GM21447 (cell line): ENCODE measurements at regions not wholly inside any gene's neighbourhood (a gene's known extent, or its start where the extent isn't known, plus 50 kb on each side); places are given as distances from the start of the nearest gene placed in this dataset.

Experiments
- ATAC-seq: cut with Tn5 transposase; IDR thresholded peaks from one replicate; pipeline ENCODE4 v1.9.1; 2021; ENCODE audit not compliant: unreplicated experiment

DNA sequence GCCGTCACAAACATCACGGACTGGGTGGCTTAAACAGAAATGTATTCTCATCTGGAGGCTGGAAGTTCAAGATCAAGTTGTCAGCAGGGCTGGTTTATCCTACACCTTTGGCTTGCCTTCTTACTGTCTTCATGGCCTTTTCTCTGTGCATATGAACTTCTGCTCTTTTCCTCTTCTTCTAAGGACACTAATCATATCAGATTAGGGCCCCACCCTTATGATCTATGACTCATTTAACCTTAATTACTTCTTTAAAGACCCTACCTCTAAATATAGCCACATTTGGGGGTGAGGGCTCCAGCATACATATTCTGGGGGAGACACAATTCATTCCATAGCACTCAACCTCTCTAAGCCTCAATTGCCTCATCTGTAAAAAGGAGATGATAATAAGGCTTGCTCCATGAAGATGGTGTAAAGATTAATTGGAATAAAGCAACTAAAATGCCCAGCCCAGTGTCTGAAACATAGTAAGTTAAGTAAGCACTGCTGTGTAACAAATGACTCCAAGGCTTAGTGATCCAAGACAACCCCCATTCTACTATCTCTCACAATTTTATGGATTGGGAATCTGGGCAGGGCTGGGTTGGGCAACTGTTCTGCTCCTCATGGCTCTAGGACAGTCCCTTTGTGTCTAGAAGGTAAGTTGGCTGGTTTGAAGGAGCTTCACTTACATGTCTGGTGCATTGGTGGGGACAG lies 119.8 kb downstream of the BANF2 start:
- no peak for ATAC-seq

DNA sequence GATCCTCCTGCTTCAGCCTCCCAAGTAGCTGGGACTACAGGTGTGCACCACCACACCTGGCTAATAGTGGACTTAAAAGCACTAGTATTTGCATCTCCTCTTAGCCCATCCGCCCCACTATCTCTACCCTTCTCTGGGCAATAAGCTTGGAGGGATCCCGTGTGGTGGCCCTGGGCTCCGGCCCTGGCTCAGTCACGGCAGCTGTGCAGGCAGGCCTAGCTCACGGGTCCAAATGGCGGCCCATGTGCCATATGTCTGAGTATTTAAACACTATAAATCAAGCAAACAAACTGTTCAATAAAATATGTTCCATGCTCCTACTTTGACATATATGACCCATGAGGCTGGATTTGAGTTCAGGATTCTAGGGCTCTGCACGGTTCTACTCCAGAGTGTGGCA lies 118.4 kb downstream of the BANF2 start:
- no peak for ATAC-seq

DNA sequence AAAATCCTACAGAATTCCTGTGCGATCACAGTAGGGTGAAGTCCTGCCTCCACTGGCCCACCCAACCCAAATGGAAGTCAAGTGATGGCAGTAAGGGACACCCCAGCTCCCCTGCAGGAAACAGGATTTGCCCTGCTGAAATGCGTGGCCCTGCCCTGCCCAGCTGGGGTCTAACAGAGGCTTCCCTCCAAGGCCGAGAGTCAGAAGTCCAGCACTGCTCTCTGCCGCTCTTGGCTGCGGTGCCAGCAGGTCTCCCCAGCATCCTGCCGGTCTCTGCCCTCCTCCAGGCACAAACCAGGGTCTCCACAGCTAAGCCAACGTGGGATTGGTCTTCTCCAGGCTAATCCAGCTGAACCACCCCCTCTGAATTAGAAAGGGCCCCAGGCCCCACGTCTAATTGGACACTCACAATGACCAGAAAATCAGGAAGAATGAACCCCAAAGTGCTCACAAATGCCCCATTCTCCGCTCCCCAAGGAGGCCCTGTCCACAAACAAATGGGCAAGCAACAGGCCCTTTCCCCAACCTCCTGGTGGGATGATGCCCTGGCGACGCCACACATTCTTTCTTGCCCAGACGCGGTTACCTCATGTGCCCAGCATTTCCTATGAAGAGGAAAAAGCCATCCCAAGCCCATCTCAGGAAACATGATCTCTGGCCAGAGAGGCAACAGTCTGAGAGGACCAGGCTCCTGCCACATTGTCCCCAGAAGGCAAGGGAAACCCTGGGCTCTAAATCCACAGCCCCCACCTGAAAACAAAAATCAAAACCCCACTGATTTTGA lies 117.2 kb downstream of the BANF2 start:
- ATAC-seq, result no peak

DNA sequence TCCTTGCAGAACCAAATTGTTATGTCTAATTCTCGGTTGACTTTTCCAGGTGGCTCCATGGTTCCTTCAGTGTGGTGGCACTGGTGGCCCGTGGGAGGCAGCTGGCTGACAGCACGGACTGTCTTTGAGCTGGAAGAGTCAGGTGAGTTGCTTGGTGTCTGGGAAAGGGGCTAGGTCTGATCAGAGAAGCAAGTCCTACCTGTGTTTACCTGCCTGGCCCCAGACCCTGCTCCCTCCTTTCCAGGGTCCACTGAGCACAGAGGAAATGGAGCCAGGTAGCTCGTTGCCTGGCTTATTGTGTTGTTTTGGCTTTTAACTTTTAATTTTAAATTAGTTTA lies 111.8 kb downstream of the BANF2 start:
- no peak for ATAC-seq

DNA sequence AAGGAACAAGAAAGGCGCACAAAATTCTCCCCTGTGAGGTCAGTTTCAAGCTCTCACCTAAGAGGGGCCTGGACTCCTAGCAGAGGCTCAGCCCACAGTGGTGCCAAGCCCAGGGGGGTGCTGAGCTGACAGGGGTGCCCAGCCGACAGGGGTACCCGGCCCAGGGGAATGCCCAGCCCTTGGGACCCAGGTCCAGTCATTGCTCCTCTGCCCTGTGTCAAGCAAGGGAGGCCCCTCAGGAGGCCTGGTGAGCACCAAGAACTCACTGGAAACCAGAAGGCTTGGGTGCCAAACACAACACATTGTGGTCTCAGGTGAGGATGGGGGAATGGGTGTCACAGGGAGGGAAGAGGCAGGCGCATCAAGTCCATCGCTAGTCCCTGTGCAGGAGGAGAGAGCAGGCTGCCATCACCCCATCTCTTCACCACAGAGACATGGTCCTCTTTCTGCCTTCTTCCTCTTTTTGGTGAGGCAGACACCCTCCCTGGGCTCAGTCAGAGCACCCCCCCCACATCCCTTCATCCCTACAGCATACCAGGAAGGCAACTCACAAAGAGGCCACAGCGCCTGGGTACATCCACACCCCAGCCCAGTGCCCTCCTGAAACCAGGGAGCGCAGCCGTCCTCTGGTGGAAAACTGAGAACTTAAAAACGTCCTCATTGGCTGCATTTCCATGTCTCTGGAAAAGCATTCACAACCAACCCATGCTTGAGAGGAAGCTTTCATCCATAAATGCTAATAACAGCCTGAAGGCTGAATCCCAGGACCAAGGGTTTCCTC lies 111.3 kb downstream of the BANF2 start:
- no peak for ATAC-seq

DNA sequence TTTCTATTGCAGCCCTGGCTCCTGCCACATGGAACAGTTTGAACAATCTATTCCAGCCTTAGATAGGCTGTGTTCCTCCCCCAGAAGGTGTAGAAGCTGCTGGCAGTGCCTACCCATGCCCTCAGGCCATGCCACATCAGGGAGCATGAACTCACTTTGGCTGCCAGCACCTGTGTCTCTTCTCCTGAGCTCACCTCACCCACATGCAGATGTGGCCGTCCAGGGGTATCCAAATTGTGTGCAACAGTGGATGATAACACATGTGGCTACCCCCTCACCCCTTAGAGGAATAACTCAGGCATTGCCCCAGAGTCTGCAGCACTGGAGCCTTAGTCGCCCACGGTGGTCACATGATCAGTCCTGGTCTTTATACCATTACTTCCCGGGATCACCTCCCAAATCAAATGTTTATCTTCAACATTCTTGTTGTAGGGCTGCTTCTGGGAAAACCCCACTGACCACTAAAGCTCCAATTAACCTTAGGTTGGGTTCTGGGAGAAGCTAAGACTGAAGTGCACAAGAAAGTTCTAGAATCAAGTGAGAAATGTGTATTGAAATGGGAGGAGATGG lies 110.4 kb downstream of the BANF2 start:
- no peak for ATAC-seq

DNA sequence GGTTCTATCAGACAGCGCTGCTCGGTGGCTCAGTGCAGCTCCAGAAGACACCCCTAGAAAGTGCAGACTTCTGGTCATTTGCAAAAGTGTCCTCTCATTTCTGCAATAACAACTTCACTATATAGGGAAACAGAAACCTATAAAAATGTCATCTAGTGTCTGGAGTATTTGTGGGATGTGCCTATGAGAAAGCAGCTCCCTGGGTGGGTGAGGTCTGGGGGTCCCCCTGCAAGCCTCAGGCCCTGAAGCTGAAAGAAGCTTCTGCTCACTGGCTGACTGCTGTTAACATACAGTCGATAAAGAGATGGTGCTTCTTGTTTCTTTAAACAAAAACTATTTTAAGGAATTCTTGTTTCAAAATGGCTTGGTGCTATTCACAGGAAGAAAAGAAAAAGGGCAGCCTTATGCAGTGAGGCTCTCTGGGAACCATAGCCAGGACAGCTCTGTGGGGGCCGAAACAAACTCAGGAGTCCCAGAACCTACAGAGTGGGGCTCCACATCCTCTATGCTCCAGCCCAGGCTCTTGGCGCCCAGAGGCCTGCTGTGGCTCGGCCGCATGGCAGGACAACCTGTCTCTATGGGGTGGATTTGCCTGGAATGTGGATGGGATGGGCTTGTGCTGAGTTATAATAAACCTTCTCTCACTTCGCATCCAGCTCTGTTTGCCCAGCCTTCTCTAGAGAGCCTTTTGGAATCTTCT lies 109.7 kb downstream of the BANF2 start:
- no peak for ATAC-seq

DNA sequence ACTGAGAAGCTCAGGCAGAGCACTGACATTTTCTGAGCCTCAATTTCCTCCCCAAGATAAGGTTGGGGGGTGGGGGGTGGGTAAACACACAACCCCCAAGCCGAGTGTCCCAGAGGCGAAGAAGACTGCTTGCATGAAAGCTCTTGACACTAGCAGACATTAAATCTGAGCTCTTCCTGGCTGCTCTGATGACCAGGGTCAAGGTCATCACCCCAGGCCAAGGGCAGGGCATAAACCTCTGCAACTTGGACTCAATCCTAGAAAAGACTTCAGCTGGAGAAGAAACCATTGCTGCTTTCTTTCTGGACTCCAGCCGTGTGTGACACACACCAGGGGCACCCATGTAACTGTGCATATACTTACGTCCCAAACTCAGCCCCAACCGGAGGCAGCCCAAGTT lies 109.0 kb downstream of the BANF2 start:
- no peak for ATAC-seq

DNA sequence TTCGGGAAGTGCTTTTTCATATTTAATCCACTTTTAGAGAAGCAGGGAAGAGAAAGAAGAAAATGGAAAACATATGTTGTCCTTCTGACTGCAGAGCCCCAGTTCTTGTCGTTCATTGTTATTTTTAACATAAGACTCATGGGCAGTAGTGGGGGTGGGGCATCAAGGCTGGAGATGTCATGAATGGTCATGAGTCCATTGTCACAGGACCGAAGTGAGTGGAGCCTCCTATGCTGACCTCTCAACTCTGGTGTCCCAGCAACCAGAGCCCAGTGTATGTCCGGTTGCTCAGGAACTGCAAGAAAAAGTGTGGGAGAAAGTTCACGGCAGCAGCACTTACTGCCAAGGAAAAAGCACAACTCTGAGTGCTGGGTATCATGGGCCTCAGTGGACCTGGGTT lies 108.6 kb downstream of the BANF2 start:
- no peak for ATAC-seq

DNA sequence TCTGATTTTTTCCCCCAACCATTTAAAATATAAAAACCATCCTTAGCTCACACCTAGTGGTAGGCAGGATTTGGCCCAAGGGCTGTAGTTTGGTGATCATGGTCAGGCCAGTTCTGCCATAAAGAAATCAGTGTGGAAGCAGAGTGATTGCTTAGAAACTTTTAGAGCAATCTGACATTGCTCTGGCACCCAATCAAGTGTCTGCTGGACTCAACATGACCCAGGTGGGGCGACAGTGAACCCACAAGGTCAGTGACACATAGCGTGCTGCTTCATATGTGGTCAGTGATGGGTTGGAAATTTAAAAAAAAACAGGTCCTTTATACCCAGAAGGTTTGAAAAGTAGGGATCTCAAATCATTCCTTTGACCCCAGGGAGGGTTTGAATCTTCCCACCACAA lies 107.9 kb downstream of the BANF2 start:
- no peak for ATAC-seq

DNA sequence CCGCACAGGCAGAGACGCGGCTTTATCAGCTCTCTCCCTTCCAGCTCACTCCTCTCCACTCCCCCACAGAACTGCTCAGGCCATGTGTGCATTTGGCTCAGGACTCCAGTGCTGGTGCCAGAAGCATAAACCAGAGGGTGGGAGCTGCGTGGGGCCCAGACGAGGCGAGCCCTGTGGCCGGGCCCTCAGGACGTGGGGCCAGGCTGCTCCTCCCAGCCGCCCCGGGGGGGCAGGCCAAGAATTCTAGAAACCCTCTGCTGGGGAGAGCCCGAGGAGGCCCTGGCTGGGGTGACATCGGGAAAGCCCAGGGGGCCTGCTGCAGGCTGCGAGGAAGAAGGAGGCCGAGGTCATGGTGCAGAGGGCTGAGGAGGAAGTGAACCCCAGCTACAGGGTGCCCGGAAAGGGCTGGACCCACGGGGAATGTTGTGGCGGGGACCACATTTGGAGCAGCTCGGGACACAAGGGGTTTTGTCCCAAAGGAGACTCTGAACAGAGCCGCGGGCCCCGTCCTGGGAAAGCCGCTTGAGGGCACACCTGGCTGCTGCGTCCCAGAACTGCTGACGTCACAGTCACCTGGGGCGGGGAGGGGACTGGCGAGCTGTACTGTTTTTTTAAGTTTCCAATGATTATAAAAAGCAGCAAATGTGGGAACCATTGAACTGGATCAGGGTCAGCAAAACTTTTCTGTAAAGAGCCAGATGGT lies 107.1 kb downstream of the BANF2 start:
- ATAC-seq, result no peak

DNA sequence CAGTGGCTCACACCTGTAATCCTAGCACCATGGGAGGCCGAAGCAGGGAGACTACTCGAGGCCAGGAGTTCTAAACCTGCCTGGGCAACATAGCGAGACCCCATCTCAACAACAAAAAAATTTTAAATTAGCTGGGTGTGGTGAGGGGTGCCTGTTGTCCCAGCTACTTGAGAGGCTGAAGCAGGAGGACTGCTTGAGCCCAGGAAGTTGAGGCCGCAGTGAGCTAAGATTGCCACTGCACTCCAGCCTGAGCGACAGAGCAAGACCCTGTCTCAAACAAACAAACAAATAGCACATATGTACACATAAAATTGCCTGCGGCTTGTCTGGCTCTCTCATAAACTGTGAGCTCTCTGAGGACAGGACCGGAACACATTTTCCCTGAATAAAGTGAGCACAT lies 106.3 kb downstream of the BANF2 start:
- no peak for ATAC-seq

DNA sequence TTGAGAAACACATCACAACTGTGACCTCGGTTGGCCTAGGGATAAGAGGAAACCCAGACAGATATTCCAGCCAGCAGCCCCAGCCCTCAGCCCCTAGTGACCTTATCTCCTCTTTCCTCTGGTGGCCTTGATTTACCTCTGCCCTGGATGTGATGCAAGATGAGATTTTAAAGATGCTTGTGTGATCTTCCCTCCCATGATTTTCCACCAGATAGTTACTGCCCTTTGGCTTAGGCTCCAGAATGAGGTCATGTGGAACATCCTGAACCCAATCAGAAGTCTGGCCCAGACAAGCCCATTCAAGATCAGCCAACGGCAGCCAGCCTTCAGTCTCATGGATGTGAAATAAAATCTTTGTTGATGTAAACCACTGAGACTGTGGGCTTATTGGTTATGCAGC lies 104.0 kb downstream of the BANF2 start:
- ATAC-seq, result no peak

DNA sequence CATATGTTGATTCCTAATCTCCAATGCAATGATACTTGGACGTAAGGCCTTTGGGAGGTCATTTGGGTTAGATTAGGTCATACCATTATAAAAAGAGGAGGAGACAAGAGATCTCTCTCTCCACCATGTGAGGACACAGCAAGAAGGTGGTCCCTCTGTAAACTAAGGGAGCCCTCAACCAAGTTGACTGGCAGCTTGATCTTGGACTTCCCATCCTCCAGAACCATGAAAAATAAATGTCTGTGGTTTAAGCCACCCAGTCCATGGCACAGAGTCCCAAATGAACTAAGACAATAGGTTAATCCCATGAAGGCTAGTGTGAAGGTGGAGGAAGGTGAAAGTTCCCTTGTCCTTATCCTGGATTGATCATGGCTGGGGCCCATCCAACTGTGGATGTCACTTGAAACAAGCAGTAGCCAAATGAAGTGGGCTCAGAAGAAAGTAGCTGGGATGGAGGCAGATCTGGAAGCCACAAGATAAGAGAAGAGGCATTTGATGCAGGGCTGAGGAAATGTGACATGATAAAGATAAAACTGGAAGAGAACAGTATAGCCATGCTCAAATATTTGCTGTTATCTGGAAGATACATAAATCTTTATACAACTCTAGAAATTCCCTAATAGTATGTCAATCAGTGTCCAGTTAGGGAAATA lies 99.9 kb downstream of the BANF2 start:
- ATAC-seq, result no peak

DNA sequence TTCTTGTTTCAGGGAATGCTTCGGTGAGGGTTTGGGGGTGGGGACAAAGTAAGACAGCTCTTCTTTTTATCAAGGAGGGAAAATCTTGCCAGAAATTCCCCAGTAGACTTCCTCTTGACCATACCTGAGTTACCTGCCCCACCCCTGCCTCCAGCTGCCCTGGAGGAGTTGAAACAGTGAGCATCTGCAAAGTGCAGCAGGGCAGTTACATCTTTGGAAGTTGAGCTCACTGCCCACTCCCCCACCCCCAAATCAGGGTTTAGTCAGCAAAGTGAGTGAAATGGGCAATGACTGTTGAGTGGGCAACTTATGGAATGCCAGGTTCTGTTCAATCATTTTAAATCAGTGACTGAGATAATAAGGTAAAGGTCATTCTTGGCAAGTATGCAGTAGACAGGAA lies 98.8 kb downstream of the BANF2 start:
- ATAC-seq, result no peak

DNA sequence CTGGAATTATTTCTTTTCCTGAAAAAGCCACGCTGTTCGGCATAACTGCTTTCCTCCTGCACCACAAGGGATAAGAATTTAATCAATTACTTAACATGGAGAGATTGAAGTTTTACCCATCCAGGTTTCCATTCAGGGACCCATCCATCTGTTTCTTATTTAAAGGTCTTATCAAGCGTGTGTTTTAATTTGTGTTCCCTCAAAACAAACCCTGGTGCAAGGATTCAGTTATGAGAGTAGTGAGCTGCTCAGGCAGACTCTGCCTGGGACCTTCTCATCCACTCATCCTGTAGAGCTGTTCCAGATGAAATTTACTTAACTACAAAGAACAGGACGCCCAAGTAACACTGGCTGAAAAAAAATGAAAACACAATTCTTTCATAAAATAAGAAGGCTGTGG lies 97.8 kb downstream of the BANF2 start:
- ATAC-seq, result no peak

DNA sequence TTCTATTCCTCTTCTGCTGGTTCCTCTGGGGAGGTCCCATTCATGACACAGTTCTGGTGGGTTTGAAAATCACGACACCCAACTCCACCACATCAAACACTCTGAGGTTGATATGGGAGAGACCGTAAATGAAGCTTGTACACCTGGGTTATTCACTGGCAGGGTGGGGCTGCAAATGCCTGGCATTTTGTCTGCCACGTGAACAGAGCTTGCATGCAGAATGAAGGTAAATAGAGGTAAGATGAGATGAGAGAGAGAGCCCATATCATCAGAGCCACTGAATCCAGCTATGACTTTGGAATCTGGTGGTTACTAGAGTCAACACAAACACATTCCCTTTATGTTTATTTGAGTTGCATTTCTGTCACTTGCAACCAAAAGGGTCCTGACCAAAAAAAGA lies 97.4 kb downstream of the BANF2 start:
- no peak for ATAC-seq

DNA sequence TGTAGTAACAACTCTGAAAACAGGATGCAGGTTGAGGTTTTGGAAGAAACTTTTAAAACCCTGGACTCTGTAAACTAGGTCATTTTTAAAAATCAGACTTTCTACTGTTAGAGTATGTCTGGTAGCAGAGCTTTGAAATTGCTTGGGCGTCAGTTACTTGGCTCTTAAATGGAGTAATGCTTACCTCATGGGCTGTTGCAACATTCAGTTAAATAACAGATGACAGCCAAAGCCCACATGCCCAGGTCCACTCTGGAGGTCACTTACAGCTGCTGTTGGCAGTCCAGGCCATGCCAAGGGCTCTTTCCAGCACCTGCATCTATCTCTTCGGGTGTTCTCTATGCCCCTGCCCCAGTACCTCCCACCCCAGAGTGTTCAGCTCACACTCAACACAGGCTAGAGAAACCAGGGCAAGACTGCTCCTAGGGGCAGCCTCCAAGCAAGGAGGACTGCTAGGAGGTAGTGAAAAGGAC lies 96.4 kb downstream of the BANF2 start:
- ATAC-seq, result no peak

DNA sequence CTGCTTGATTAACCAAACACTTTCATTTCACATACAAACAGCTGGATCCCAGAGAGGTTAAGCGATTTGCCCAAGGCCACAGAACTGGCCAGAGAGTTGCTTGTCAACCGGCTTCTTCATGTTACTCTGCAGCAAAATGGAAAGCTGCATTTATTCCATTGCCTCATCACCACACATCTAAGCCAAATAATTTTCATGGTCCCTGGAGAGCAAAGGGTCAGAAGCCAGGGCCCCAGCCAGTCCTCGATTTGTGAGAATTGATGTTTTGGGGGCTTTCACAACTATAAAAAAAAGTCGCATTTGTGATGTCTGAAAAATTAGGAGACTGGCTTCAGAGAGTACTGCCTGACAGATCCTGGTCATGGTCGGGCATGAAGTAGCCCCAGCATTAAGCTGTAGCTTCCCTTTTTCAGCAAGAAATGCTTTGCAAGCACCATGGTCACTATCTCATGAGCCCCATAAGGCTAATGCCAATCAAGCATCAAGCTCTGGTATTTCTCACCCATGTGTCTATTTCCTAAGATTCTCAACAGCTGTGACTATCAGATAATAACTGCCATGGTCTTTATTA lies 95.8 kb downstream of the BANF2 start:
- no peak for ATAC-seq

DNA sequence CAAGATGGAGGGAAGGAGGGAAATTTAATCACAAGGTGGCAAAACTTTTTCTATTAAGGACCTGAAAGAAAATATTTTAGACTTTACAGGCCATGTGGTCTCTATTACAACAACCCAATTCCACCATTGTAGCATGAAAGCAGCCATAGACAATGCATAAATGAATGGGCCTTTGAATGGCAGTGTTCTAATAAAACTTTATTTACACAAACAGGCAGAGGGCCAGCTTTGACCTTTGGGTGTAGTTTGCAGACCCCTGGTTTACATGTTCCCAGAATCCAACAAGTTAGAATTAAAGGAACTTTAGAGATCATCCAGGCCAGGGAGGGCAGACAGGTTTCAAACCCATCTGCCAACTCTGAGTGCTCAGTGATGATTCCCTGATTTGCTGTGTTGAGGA lies 95.2 kb downstream of the BANF2 start:
- ATAC-seq, result no peak
